ENCODE measurements at regions not wholly inside any gene's neighbourhood (a gene's known extent, or its start where the extent isn't known, plus 50 kb on each side); places are given as distances from the start of the nearest gene placed in this dataset.

GRCh38 chr4:115357776-115358175 lies 244.4 kb upstream of the NDST4 start:
- Histone ChIP-seq H3K27me3 (ENCODE audit: control insufficient read depth in 1 of 2, insufficient read depth in 2 of 2, low read length in 2 of 2) (no peaks in the 10 kb centered on the region), H3K4me2 (ENCODE audit: low read depth, low read length) (no peak overlapping the region), H3K9me3 (ENCODE audit: low read length) (peaks cover 34% of the 10 kb centered on the region), H3K4me3 (replicated peaks in 1 of 3; ENCODE audit: insufficient read depth in 1 of 3, low read depth in 2 of 3, low read length in 3 of 3) (no peak overlapping the region), H3K36me3 (replicated peaks in 1 of 2; ENCODE audit: control insufficient read depth in 1 of 2, insufficient read depth in 2 of 2, low read length in 2 of 2) (no peaks in the 10 kb centered on the region), H4K20me1 (ENCODE audit: insufficient read depth, low read length) (no peaks in the 10 kb centered on the region), H3K9ac (ENCODE audit: insufficient read depth, low read depth, low read length) (no peak overlapping the region), H3K27ac (ENCODE audit: extremely low read length, insufficient read depth, low read length) (no peak overlapping the region), H3K4me1 (ENCODE audit: insufficient read depth, low read length) (no peaks in the 10 kb centered on the region), H3K79me2 (ENCODE audit: insufficient read depth, low read length) (no peaks in the 10 kb centered on the region), H2AFZ (ENCODE audit: low read length) (no peak overlapping the region)
- no peak for TF ChIP-seq MAF1 (CRISPR knock-in tag; IDR thresholded peaks at IDR 0.05; ENCODE audit: borderline replicate concordance)
- no peak for TF ChIP-seq BRF2 (CRISPR knock-in tag; IDR thresholded peaks at IDR 0.05)
- no peak for TF ChIP-seq MAFK (conservative IDR thresholded peaks at IDR 0.05 in 1 of 2, IDR thresholded peaks at IDR 0.05 in 1 of 2; ENCODE audit: low read length in 2 of 2)
- no peak for TF ChIP-seq KMT2A (CRISPR knock-in tag; IDR thresholded peaks at IDR 0.05)
- TF ChIP-seq ZNF432 (CRISPR knock-in tag; IDR thresholded peaks at IDR 0.05; ENCODE audit: borderline replicate concordance): no peak
- ChIA-PET CTCF (ENCODE audit: low intra/inter-chr PET ratio, low total read pairs) (no interaction called here), POLR2A (no interaction called here)
- BruUV-seq (replicated peaks): no TSS peak
- no peak for ATAC-seq
- in situ Hi-C loops (cut with HindIII; ENCODE audit: extremely low pct_ligation_motif_present, low pct_unique_long_range_greater_than_20kb): no loop called here
- FAIRE-seq: no peak
- intact Hi-C loops (cut with micrococcal nuclease; ENCODE audit: unreplicated experiment): no loop called here
- DNase-seq (ENCODE audit: low spot score): no peak

GRCh38 chr4:115356176-115356575 lies 242.8 kb upstream of the NDST4 start:
- Histone ChIP-seq H3K4me2 (ENCODE audit: low read depth, low read length) (no peak overlapping the region), H4K20me1 (ENCODE audit: insufficient read depth, low read length) (no peaks in the 10 kb centered on the region), H2AFZ (ENCODE audit: low read length) (no peak overlapping the region), H3K4me1 (ENCODE audit: insufficient read depth, low read length) (no peaks in the 10 kb centered on the region), H3K36me3 (replicated peaks in 1 of 2; ENCODE audit: control insufficient read depth in 1 of 2, insufficient read depth in 2 of 2, low read length in 2 of 2) (no peaks in the 10 kb centered on the region), H3K79me2 (ENCODE audit: insufficient read depth, low read length) (no peaks in the 10 kb centered on the region), H3K9ac (ENCODE audit: insufficient read depth, low read depth, low read length) (no peak overlapping the region), H3K27me3 (ENCODE audit: control insufficient read depth in 1 of 2, insufficient read depth in 2 of 2, low read length in 2 of 2) (no peaks in the 10 kb centered on the region), H3K27ac (ENCODE audit: extremely low read length, insufficient read depth, low read length) (no peak overlapping the region), H3K4me3 (replicated peaks in 1 of 3; ENCODE audit: insufficient read depth in 1 of 3, low read depth in 2 of 3, low read length in 3 of 3) (no peak overlapping the region), H3K9me3 (ENCODE audit: low read length) (peaks cover 34% of the 10 kb centered on the region)
- POLR2A ChIA-PET: no interaction called here
- ATAC-seq (no peak), FAIRE-seq (no peak), DNase-seq (ENCODE audit: low spot score) (no peak)
- 4% methylated on average over 5 of the region's 5 CpGs for WGBS (ENCODE audit: low lambda C conversion rate)
- in situ Hi-C loops (cut with HindIII; ENCODE audit: extremely low pct_ligation_motif_present, low pct_unique_long_range_greater_than_20kb): no loop called here
- intact Hi-C loops (cut with micrococcal nuclease; ENCODE audit: unreplicated experiment): no loop called here
- BruUV-seq (replicated peaks): no TSS peak
- CTCF ChIA-PET (ENCODE audit: low intra/inter-chr PET ratio, low total read pairs): no interaction called here
- no peak for TF ChIP-seq SP2 (CRISPR knock-in tag; IDR thresholded peaks at IDR 0.05)
- no peak for TF ChIP-seq ZBTB1 (CRISPR knock-in tag; IDR thresholded peaks at IDR 0.05; ENCODE audit: borderline replicate concordance)
- no peak for TF ChIP-seq SMC3 (IDR thresholded peaks at IDR 0.05; ENCODE audit: low read length)
- no peak for TF ChIP-seq ZFP91 (CRISPR knock-in tag; IDR thresholded peaks at IDR 0.05; ENCODE audit: borderline replicate concordance)
- no peak for TF ChIP-seq ZBTB21 (CRISPR knock-in tag; IDR thresholded peaks at IDR 0.05)
- no peak for TF ChIP-seq ZNF556 (CRISPR knock-in tag; IDR thresholded peaks at IDR 0.05; ENCODE audit: borderline replicate concordance)
- no peak for TF ChIP-seq RXRB (CRISPR knock-in tag; IDR thresholded peaks at IDR 0.05; ENCODE audit: borderline replicate concordance)
- no peak for TF ChIP-seq NR2F2 (IDR thresholded peaks at IDR 0.05; ENCODE audit: borderline replicate concordance, low read depth)
- no peak for TF ChIP-seq PTBP1 (IDR thresholded peaks at IDR 0.05; ENCODE audit: low read depth, low read length, poor library complexity, severe bottlenecking)
- no peak for TF ChIP-seq ATF7 (IDR thresholded peaks at IDR 0.05)
- TF ChIP-seq ATF7 (CRISPR knock-in tag; IDR thresholded peaks at IDR 0.05): no peak
- no peak for TF ChIP-seq ZNF160 (CRISPR knock-in tag; IDR thresholded peaks at IDR 0.05)

Measured in HepG2 (cell line).